NCI-H128 (cell line): ENCODE measurements at regions not wholly inside any gene's neighbourhood (a gene's known extent, or its start where the extent isn't known, plus 50 kb on each side); places are given as distances from the start of the nearest gene placed in this dataset.

Experiments
- DNase-seq: peaks from one replicate; lab custom pipeline; 2025; ENCODE audit not compliant: unreplicated experiment; lab: John Stamatoyannopoulos, UW

DNA sequence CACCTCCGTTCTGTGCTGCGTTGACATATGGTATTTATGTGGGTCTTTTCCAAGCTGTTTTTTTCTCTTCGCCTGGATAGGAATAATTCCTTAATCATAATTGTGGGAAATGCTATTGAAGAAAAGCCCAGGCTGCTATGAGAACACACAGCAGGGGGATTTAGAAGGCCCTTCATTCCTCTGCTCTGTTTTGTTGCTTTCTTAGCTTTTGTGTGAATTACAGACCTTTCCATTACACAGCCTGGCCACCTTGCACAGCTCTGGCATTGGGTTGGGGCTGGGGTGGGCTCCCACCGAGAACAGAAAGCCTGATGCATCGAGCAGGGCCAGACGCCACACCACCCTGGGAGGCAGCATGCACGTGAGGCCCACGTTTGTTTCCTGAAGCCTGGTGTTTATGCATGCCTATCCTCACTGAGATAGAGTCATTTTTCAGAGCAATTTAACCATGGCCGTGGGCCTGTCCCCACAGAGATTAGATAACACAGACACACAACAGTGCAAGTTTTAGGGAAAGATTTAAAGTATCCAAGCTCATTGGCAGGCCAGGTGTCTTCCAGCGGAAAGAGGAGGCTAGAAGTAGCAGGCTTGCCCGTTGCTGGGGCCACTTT is 287.6 kb upstream of the PWP1 start:
- DNase-seq: no peak

DNA sequence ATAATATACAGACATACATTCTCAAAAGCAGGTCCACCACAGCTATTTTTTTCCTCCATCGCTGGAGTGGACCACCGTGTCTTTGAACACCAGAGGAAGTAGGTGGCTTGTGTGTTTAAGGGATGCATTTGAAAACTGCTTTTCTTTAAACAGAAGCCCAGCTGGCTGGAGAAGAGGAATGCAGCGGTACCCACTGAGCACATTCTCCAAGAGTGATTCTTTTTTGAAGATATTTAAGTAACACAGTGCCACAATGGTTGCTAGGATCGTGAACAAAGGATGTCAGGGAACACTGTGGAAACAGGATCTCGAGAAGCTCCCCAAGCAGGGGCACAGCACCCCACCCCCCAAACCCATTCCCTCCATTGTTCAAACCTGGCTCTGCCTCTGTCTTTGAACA is 286.6 kb upstream of the PWP1 start:
- DNase-seq: no peak

DNA sequence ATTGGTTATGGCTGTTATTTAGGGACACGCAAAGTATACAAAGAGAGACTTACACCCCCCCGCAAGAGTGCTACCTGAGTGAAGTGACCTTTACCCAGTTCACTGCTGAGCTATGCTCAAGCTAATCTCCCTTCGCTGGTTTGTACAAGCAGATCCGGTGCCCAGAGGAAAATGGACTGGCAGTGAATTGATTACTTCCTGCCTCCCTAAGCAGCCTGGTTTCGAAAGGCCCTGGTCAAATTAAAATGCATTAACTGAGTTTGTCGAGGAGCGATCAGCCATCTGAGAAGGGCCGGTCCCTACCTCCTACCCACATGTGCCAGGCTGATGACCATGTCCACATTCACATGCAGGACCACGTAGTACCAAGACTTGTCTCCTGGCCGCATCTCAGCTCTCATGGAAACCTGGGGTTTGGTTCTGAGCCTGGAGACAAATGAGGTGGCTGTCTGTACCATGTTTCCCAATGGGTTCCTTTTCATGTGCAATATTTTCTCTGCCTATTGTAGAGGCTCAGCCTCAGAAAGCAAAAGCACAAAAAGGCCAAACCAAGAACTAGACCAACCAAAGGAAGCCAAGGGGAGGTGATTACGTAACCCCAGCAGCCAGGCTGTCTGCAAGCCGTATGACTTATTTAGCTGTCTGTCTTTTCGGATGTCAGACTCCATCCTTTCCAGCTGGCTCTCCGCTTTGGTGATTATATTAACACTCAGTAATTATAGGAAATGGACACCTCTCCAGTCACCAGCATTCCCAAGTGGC is 284.7 kb upstream of the PWP1 start:
- DNase-seq: no peak

DNA sequence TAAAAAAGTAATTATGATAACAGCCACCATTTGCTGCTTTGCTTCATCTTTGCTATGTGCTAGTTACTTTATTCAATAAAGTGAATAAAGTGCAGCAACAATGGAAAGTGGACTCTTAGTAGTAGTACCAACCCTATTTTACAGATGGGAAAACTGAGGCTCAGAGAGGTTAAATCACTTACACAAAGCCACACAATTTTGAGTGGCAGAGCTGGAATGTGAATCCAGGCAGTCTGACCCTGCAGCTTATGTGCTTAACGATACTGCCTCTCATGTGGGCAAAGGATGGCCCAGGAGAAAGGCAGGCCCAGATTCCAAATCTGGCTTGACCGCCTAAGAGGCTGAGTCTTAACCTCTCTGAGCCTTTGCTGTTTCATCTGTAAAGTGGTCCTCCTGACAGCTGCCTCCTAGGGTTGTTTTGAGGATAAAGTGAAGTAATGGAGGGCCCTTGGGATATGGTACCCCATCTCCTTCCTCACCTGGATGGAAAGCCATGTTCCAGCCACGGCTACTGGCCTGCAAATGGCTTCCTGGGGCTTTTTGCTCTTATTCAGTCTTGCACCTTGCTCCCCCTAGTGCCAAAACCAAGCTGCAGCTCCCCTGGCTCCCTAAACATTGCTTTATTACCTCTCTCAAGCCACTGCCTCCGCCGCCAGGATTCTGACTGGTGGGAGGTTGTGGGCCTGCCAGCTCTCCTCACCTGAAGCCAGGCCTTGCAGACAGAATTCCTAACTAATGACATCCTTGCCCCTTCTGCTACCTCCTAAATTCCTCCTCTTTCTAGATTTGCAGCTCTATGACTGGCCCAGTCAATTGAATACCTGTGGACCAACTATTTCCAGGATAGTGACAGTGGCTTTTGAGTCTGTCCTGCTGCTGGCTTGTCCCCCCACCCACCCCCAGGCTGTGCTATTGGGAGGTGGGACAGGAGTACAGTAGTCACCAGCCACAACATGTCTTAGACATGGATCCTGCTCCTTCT is 283.3 kb upstream of the PWP1 start:
- DNase-seq: no peak

DNA sequence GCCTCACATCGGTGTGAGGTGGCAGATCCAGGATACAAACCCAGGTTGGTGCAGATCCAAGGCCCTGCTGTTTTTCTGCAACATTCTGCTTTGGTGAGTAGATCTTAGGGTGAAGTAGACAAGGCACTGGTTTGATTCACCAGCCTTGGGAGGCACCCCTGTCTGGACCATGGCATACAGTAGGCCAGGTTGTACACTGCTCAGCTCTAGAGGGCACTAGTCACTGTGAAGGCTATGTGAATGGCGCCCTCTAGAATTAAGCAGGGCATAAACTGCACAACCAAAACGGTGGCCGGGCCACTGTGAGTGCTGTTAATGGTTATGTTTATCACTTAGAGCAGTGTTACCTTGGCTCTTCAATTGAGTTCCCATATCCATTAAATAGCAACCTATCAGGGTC is 280.6 kb upstream of the PWP1 start:
- DNase-seq: no peak

DNA sequence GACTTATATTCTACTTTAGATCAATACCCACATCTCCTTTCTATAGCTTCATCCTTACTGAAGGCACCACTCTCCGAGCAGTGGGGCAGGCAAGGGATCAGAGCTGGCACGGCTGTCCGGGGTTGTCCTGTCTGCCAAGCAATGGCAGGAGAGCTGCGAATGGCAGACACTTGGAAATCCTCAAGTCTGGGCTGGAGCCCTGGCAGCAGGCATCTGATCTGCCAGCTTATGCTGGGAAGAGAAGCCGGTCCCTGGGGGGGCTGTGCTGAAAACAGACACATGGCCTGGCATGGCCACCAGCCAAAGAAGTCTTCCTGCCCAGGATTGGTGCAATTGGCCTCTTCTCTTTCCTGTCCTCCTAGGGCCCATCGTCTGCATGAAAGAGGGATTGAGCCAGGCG is 280.2 kb upstream of the PWP1 start:
- DNase-seq: no peak

DNA sequence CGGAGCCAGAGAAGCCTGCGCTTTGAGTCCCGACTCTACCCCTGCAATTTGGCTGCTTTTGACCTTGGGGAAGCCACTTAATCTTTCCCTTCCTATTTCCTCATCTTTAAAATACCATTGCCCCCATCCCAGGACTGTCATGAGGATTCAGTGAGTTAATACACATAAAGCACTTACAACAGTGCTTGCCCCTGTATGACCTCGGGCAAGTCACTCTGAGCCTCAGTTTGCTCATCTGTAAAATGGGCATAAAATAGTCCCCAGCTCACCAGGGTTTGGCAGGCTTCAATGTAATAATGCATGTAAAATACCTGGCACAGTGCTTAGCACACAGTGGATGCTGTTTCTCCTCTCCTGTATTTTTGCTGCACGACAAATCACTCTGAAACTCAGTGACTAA is 278.7 kb upstream of the PWP1 start:
- no peak for DNase-seq

DNA sequence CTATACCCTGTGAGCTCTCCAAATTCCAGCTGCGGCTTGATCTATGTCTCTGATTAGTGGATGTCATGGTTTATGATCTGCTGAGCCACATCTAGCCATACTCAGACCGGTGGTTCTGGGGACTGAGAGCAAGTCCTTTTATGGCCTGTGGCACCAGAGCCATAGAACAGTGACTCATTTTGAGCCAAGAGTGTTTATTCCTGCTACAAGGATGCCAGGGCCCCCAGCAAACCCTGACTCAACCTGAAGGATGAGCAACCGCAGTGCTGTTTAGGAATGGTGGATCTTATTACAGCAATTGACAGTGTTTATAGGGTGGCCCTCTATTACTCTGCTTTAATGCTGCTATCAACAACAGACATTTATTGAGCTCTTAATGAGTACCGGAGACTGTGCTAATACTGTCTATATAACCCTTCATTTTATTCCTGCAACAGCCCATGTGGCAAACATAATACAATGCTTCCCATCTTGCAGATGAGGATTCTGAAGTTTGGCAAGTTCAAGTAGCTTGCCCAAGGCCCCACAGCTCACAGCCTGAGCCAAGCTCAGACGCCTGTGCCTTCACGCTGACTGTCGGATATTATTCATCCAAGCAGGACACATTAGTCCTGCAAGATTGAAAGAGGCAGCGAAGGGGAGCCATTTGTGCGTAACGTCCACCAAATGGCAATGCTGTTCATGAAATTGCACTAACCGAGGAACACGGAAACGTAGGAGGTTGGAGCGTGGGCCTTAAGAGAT is 273.6 kb upstream of the PWP1 start:
- DNase-seq: no peak

DNA sequence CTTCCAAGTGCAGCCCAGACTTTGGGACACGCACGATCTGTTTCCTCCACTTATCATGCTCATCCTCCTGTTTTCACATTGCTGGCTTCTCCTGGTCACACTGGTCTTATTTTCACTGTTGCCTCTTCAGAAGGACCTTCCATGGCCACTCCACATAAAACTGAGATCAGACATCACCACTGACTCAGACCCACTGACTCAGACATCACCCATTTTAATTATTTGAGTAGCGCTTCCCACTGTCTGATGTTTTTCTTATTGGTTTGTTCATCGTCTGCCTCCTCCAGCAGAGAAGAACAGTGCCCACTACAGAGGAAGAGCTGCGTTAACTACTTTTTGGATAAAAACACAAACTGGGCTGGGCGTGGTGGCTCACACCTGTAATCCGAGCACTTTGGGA is 270.5 kb upstream of the PWP1 start:
- no peak for DNase-seq

DNA sequence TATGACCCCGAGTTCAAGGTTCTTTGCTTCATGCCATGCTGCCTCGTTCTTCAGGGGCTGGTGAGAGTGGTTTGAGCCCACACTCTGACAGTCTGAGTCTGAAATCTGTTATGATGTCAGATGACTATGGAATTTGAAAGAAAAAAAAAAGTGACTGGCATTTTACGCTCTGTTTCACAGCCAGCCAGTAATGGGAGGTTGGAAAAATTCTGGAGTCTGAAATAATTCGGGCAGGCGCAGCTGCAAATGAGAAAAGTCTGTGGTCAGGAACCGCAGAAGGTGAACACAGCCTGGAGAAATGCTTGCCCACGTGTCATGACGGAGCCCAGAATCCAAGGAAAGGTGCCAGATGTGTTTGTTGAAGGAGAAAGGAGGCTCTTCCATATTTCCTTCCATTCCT is 269.8 kb upstream of the PWP1 start:
- DNase-seq: no peak

DNA sequence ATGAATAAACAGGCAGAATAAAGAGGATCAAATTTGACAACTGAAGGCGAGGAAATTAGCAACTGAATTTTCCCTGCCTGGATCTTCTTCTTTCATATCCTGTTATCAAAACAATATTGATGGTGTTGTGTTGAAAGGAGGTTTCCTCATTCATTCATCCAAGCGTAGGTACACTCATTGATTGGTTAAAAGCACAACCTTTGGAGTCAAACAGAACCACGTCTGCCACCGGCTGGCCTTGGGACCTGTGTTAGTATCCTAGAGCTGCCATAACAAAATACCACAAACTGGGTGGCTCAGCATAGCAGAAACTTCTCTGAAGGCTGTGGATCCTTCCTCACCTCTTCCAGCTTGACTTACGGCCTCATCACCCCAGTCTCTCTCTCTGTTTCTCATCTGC is 268.6 kb upstream of the PWP1 start:
- DNase-seq: no peak

DNA sequence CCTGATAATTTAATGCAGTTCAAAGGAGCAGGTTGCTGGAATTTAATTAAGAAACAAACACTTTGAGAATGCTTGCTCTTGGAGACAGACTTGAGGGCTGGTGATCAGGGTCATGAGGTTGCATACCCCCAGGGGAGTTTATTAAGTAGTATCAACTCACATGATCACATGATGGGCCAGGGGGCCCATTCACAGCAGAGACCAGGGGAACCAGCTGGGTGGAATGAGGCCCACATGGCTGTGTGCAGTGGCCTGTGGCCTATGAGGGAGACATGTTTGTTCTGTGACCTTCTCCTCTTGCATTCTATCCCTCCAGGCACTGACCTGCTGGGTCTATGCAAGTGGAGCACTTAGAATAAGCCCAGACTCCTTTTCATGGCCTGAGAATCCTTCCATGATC is 266.6 kb upstream of the PWP1 start:
- DNase-seq: no peak

DNA sequence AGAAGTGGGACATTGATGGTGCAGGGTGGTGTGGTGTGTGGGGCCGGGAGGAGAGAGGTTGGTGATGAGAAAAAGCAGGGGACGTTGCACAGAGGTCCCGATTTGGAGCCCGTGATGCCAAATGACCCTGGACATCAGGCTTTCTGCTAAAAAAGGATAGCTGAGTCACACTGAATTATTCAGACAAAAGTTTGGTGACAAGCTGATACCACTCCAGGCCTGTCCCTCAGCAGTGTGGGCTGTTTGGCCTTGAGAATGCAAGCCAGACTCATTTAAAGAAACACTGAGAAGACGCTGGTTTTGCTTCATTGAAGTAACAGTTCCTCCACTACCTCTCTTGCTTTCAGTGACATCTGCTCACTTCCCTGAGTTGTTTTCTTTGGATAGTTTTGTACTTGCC is 262.1 kb upstream of the PWP1 start:
- DNase-seq: no peak

DNA sequence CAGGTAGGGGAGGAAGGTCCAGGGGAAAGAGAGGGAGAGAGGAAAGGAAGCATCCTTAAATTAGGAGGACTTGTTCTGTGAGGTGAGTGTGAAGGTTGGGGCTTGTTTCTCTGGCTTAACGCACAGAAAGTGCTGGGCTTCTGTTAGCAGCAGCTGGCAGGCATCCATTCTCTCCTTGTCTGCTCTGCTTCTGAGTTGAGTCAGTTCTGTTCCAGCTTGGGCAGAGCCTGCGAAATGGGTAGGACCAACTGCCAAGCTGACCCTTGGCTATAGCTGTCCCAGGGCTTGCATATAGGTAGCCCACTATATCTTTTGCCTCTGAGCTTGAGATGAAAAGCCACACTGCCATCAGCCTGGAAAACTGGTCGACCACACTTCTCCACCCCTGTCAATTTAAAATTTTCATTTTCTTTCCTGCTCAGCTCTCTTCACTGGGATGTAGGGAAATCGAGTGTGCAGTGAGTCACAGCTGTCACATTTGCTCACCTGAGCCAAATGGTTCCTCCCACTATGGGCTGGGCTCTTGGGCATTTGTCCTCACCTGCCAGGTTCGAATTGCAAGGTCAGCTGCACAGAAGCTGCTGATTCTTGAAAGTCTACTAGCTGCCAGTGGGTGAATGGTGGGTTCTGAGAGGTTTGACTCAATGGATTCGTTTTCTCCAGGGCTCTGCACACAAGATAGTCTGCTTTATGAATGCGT is 256.4 kb upstream of the PWP1 start:
- no peak for DNase-seq

DNA sequence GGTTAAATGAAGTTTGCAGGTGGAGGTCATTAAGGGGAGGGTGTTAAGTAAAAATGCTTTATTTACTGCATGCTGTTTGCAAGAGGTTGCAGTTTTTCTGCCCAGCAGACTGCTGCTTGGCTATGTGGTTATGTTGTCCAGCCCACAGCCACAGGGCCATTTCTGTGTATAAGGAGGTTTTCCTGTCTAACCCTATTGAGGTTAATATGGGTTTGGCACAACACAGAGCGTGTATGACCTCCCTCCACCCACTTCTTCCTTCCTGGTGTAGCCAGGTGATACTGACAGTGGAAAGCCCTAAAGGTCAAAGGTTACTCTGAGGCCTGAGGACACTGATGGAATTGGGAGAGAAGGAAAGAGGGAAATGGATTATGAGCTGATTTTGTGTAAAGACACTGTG is 253.7 kb upstream of the PWP1 start:
- DNase-seq: no peak

DNA sequence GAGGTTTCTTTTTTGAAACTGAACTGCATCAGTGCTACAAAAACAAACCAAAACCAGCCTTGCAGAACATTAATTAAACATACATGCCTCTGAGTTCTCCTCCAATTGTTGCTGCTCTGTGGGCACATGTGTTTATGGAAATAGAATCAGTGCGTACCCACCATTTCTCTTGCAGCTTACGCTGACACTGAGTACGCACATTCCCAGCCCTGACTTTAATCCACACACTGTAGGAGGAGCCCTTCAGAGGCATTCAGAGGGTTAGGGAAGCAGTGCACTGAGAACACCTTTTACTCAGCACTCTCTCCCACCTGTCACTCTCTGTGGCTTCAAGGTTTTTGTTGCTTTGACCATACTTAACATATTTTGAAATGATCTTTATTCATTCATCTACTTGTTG is 250.5 kb upstream of the PWP1 start:
- DNase-seq: no peak

DNA sequence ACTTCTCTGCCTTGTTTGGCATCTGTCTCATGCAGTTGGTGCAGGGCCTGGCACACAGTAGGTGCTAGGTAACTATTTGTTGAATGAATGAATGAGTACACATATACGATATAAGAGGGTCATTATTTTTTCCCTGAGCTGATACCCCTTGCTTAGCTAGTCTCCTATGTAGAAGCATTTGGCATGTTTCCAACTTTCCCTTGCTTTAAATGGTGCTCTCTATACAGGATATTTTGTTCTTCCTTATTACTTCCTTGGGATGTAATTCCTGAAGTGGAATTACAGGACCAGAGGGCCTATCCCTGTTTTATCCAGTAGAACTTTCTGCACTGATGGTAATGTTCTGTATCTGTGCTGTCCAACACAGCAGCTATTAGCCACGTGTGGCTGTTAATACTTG is 250.1 kb upstream of the PWP1 start:
- no peak for DNase-seq

DNA sequence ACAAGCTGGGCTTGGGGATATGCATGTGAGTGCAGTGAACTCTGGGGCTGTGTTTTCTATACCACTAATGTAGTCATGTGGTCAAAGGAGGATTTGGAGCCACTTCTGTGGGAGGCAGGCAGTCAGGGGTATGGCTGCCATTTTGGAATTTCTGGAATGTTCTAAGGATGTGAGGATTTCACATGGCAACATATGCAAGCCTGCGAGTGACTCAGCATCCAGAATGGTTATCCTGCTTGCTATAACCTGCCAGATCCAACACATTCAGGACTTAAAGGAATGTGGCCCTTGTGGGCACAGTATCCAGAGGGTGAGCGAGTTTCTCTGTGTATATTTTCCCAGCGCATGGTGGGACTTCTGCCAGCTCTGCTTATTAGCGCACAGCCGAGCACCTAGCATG is 249.2 kb upstream of the PWP1 start:
- no peak for DNase-seq

DNA sequence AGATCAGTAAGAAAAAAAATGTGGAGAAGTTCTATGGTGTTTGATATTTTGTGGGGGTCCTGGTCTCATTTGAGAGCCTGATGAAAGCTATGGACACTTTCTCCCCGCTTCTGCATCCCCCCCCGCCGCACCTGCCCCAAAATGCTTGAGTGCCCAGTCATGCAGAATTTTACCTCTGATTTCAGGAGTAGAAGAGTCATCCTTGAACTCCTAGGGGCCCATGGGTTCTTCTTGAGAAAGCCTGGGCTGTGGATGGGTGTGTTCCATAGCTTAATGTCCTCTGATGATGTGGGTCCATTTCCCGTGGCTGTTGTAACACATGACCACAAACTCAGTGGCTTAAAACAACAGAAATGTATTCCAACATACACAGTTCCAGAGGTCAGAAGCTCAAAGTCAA is 248.8 kb upstream of the PWP1 start:
- DNase-seq: no peak

DNA sequence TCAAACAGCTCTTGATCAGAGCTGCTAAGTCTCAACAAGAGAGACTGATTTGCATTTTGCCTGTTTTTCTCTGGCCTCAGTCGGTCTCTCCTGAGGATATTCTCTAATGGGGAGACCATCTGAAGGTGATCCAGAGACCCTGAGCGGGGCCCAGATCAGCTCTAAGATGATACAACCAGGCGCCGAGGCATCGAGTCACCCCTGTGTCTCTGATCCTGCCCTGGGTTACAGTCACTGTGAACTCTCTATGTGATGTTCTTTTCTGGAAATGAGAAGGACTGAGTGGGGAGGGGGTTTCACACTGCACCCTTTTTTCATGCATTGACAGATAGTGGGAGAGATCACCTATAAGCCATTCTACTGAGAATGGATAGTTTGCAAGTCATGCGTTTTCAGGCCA is 247.6 kb upstream of the PWP1 start:
- no peak for DNase-seq
